NCI-H2107 treated with DMSO at 0.1 percent for 48 hours (cell line): ENCODE measurements at regions not wholly inside any gene's neighbourhood (a gene's known extent, or its start where the extent isn't known, plus 50 kb on each side); places are given as distances from the start of the nearest gene placed in this dataset.
A peak's percentile ranks its signal among the peaks of the same experiment; 100 is the strongest.
"Not testable (repeated sequence)": the region's sequence is repeated elsewhere in the genome, so short reads cannot be mapped to it uniquely, and the experiment has no call there.

Experiments
- DNase-seq: peaks from one replicate; lab custom pipeline; 2025; ENCODE audit not compliant: unreplicated experiment; lab: John Stamatoyannopoulos, UW

GRCh38 chr17:77288115-77288619 is 147.4 kb downstream of the SEC14L1 start:
- no peak for DNase-seq

- DNase-seq: not testable (repeated sequence)
Measured at GRCh38 chr17:77290759-77291558, 150.2 kb downstream of the SEC14L1 start.

- DNase-seq: no peak
Measured at GRCh38 chr17:77291591-77292386, 151.0 kb downstream of the SEC14L1 start.

- no peak for DNase-seq
Measured at GRCh38 chr17:77294761-77295160, 154.0 kb downstream of the SEC14L1 start.

GRCh38 chr17:77295241-77295853 is 154.6 kb downstream of the SEC14L1 start:
- no peak for DNase-seq

GRCh38 chr17:77296769-77297409 is 156.1 kb downstream of the SEC14L1 start:
- no peak for DNase-seq

- peak; percentile 20 for DNase-seq
Measured at GRCh38 chr17:77297693-77298666, 157.2 kb downstream of the SEC14L1 start.

GRCh38 chr17:77298811-77299210 is 158.0 kb downstream of the SEC14L1 start:
- DNase-seq: no peak

GRCh38 chr17:77299256-77300015 is 158.7 kb downstream of the SEC14L1 start:
- DNase-seq: no peak

- no peak for DNase-seq
Measured at GRCh38 chr17:77300016-77300686, 159.4 kb downstream of the SEC14L1 start.

- no peak for DNase-seq
Measured at GRCh38 chr17:77301694-77302266, 161.0 kb downstream of the SEC14L1 start.

- no peak for DNase-seq
Measured at GRCh38 chr17:77302682-77303081, 161.9 kb downstream of the SEC14L1 start.

GRCh38 chr17:77303620-77304019 is 162.9 kb downstream of the SEC14L1 start:
- DNase-seq: no peak

- DNase-seq: no peak
Measured at GRCh38 chr17:77304051-77304745, 163.4 kb downstream of the SEC14L1 start.

GRCh38 chr17:77304746-77305473 is 164.1 kb downstream of the SEC14L1 start:
- no peak for DNase-seq

- DNase-seq: no peak
Measured at GRCh38 chr17:77306048-77306789, 165.4 kb downstream of the SEC14L1 start.
